Gastrocnemius medialis (tissue), 4 donors: ENCODE measurements at regions not wholly inside any gene's neighbourhood (a gene's known extent, or its start where the extent isn't known, plus 50 kb on each side); places are given as distances from the start of the nearest gene placed in this dataset.

Source experiments
- POLR2A ChIP-seq, 2 donors: fragments of 450-650 bp; IDR thresholded peaks; one replicate each; pipeline ENCODE4 v1.6.1; 2017; ENCODE audit warnings: antibody characterized with exemption in 2 of 2, mild to moderate bottlenecking in 2 of 2, moderate library complexity in 2 of 2
- TF ChIP-seq, protein P1 (sequence below), 5 experiments: fragments of 450-650 bp in 3 of 5; fragments of 200-600 bp in 2 of 5; sonication (generic) in 2 of 5; IDR thresholded peaks in 4 of 5; conservative IDR thresholded peaks in 1 of 5; 1 replicate in 4 of 5; 2 replicates in 1 of 5; pipeline ENCODE4 v1.5.1; 2016 to 2019; ENCODE audit warnings: antibody characterized with exemption in 5 of 5, mild to moderate bottlenecking in 3 of 5, moderate library complexity in 3 of 5

DNA sequence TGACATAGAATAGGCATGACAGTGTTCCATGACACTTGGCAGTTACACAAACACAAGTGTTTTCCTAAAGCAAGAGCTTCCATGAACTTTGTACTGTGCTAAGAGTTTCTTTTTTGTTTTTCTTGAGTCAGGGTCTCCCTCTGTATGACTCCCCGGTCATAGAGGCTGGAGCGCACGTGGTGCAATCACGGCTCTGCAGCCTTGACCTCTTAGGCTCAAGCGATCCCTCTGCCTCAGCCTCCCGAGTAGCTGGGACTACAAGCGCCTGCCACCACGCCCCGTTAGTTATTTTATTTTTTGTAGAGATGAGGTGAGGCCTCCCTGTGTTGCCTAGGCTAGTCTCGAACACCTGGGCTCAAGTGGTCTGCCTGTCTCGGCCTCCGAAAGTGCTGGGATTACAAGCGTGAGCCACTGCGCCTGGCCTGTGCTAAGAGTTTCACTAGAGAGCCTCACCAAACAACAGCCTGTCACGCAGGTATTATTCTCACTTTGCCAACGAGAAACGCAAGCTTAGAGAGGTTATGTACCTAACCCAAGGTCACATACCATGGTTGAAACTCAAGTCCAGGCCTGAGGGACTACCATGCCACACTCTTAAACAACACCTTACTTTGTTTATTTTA, 355.9 kb downstream of the KLF12 start:
- TF ChIP-seq, protein P1, sequence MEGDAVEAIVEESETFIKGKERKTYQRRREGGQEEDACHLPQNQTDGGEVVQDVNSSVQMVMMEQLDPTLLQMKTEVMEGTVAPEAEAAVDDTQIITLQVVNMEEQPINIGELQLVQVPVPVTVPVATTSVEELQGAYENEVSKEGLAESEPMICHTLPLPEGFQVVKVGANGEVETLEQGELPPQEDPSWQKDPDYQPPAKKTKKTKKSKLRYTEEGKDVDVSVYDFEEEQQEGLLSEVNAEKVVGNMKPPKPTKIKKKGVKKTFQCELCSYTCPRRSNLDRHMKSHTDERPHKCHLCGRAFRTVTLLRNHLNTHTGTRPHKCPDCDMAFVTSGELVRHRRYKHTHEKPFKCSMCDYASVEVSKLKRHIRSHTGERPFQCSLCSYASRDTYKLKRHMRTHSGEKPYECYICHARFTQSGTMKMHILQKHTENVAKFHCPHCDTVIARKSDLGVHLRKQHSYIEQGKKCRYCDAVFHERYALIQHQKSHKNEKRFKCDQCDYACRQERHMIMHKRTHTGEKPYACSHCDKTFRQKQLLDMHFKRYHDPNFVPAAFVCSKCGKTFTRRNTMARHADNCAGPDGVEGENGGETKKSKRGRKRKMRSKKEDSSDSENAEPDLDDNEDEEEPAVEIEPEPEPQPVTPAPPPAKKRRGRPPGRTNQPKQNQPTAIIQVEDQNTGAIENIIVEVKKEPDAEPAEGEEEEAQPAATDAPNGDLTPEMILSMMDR (IDR thresholded peaks at IDR 0.05 in 4 of 5, conservative IDR thresholded peaks at IDR 0.05 in 1 of 5): no peak
- no peak for TF ChIP-seq POLR2A (IDR thresholded peaks at IDR 0.05)
